ENCODE measurements at regions not wholly inside any gene's neighbourhood (a gene's known extent, or its start where the extent isn't known, plus 50 kb on each side); places are given as distances from the start of the nearest gene placed in this dataset.

GRCh38 chr10:21209495-21209894 lies 312.4 kb upstream of the NEBL start:
- no peak for DNase-seq (ENCODE audit: low read depth)

- DNase-seq (ENCODE audit: low read depth) = no peak
Measured at GRCh38 chr10:21208666-21209316, 311.7 kb upstream of the NEBL start.

GRCh38 chr10:21207852-21208646 lies 310.9 kb upstream of the NEBL start:
- no peak for DNase-seq (ENCODE audit: low read depth)

- no peak for DNase-seq (ENCODE audit: low read depth)
Measured at GRCh38 chr10:21205328-21205727, 308.2 kb upstream of the NEBL start.

- no peak for DNase-seq (ENCODE audit: low read depth)
Measured at GRCh38 chr10:21203473-21204107, 306.5 kb upstream of the NEBL start.

GRCh38 chr10:21202776-21203462 lies 305.8 kb upstream of the NEBL start:
- DNase-seq (ENCODE audit: low read depth) = no peak

GRCh38 chr10:21199501-21199900 lies 302.4 kb upstream of the NEBL start:
- DNase-seq (ENCODE audit: low read depth) = no peak

- DNase-seq (ENCODE audit: low read depth) = no peak
Measured at GRCh38 chr10:21197838-21198237, 300.7 kb upstream of the NEBL start.

GRCh38 chr10:21196822-21197395 lies 299.8 kb upstream of the NEBL start:
- DNase-seq (ENCODE audit: low read depth) = no peak

GRCh38 chr10:21195252-21195651 lies 298.1 kb upstream of the NEBL start:
- DNase-seq (ENCODE audit: low read depth) = peak; percentile 26

- peak; percentile 67 for DNase-seq (ENCODE audit: low read depth)
Measured at GRCh38 chr10:21194510-21194993, 297.4 kb upstream of the NEBL start.

GRCh38 chr10:21193196-21193595 lies 296.1 kb upstream of the NEBL start:
- DNase-seq (ENCODE audit: low read depth) = no peak

GRCh38 chr10:21191512-21191911 lies 294.4 kb upstream of the NEBL start:
- no peak for DNase-seq (ENCODE audit: low read depth)

- DNase-seq (ENCODE audit: low read depth) = no peak
Measured at GRCh38 chr10:21184984-21185383, 287.9 kb upstream of the NEBL start.

GRCh38 chr10:21184216-21184615 lies 287.1 kb upstream of the NEBL start:
- peak; percentile 82 for DNase-seq (ENCODE audit: low read depth)

- DNase-seq (ENCODE audit: low read depth) = no peak
Measured at GRCh38 chr10:21183025-21183424, 285.9 kb upstream of the NEBL start.

- no peak for DNase-seq (ENCODE audit: low read depth)
Measured at GRCh38 chr10:21181451-21181850, 284.3 kb upstream of the NEBL start.

GRCh38 chr10:21180604-21181003 lies 283.5 kb upstream of the NEBL start:
- DNase-seq (ENCODE audit: low read depth) = no peak

- DNase-seq (ENCODE audit: low read depth) = no peak
Measured at GRCh38 chr10:21176934-21177480, 279.9 kb upstream of the NEBL start.

- DNase-seq (ENCODE audit: low read depth) = no peak
Measured at GRCh38 chr10:21175797-21176196, 278.7 kb upstream of the NEBL start.

Measured in LHCN-M2 (cell line).